Activated CD8-positive, alpha-beta memory T cell treated with anti-CD3 and anti-CD28 coated beads, Interleukin-2, amount 10 ng/mL, durations not matched to agents 7 days and 5 days (primary cell): ENCODE measurements at regions not wholly inside any gene's neighbourhood (a gene's known extent, or its start where the extent isn't known, plus 50 kb on each side); places are given as distances from the start of the nearest gene placed in this dataset.

Source experiments
- ATAC-seq: fragments of 150-1000 bp; cut with Tn5 transposase; one replicate; pipeline ENCODE4 v1.10.0; 2021; ENCODE audit warnings: moderate library complexity
- CTCF ChIA-PET: fragments of 350-600 bp; sonication (Branson Sonifier 250); formaldehyde crosslinking; loops from one replicate; lab custom pipeline; 2021; ENCODE audit warnings: antibody characterized with exemption; lab: Charles Lee
- DNase-seq: peaks from one replicate; pipeline ENCODE4 v3.0.0-alpha.2; 2020
- H3K27ac Mint-ChIP-seq: one replicate; pipeline ENCODE4 v1.8.0; 2021; ENCODE audit warnings: mild to moderate bottlenecking, mixed read lengths
- H3K27me3 Mint-ChIP-seq: one replicate; pipeline ENCODE4 v1.8.0; 2021; ENCODE audit warnings: mixed read lengths
- H3K36me3 Mint-ChIP-seq: one replicate; pipeline ENCODE4 v1.8.0; 2021; ENCODE audit warnings: mild to moderate bottlenecking, mixed read lengths
- H3K4me1 Mint-ChIP-seq: one replicate; pipeline ENCODE4 v1.8.0; 2021; ENCODE audit warnings: mixed read lengths
- H3K4me3 Mint-ChIP-seq: one replicate; pipeline ENCODE4 v1.8.0; 2021; ENCODE audit warnings: mild to moderate bottlenecking, moderate library complexity, mixed read lengths
- H3K9me3 Mint-ChIP-seq: one replicate; pipeline ENCODE4 v1.8.0; 2022; ENCODE audit warnings: low read depth, mixed read lengths

GRCh38 chr5:106167766-106168165 lies 1503.0 kb downstream of the EFNA5 start:
- no peaks in the 10 kb centered on the region for H3K27me3 Mint-ChIP-seq
- ATAC-seq (no peak), DNase-seq (no peak)
- H3K4me3 Mint-ChIP-seq, result no peak overlapping the region
- H3K36me3 Mint-ChIP-seq, result no peaks in the 10 kb centered on the region
- H3K27ac Mint-ChIP-seq, result no peak overlapping the region
- CTCF ChIA-PET, result no interaction called here
- H3K4me1 Mint-ChIP-seq, result no peaks in the 10 kb centered on the region
- H3K9me3 Mint-ChIP-seq, result peaks cover 9% of the 10 kb centered on the region

- Mint-ChIP-seq H3K9me3 (peaks cover 14% of the 10 kb centered on the region), H3K27ac (no peak overlapping the region), H3K27me3 (no peaks in the 10 kb centered on the region), H3K4me1 (no peaks in the 10 kb centered on the region), H3K4me3 (no peak overlapping the region), H3K36me3 (no peaks in the 10 kb centered on the region)
- no peak for ATAC-seq
- CTCF ChIA-PET, result no interaction called here
- no peak for DNase-seq
Measured at GRCh38 chr5:106163233-106163632, 1507.5 kb downstream of the EFNA5 start.

GRCh38 chr5:106159616-106160015 lies 1511.1 kb downstream of the EFNA5 start:
- Mint-ChIP-seq H3K4me3 (no peak overlapping the region), H3K36me3 (no peaks in the 10 kb centered on the region), H3K27ac (no peak overlapping the region), H3K4me1 (no peaks in the 10 kb centered on the region), H3K9me3 (peaks cover 9% of the 10 kb centered on the region), H3K27me3 (no peaks in the 10 kb centered on the region)
- ATAC-seq (no peak), DNase-seq (no peak)
- CTCF ChIA-PET, result no interaction called here

GRCh38 chr5:106154280-106154716 lies 1516.4 kb downstream of the EFNA5 start:
- CTCF ChIA-PET, result no interaction called here
- Mint-ChIP-seq H3K27me3 (no peaks in the 10 kb centered on the region), H3K4me3 (no peak overlapping the region), H3K36me3 (no peaks in the 10 kb centered on the region), H3K9me3 (peaks cover 4% of the 10 kb centered on the region), H3K4me1 (no peaks in the 10 kb centered on the region), H3K27ac (no peak overlapping the region)
- no peak for ATAC-seq
- DNase-seq, result no peak

GRCh38 chr5:106152569-106152968 lies 1518.2 kb downstream of the EFNA5 start:
- Mint-ChIP-seq H3K4me3 (no peak overlapping the region), H3K27me3 (no peaks in the 10 kb centered on the region), H3K27ac (no peak overlapping the region), H3K4me1 (no peaks in the 10 kb centered on the region), H3K9me3 (peaks cover 6% of the 10 kb centered on the region), H3K36me3 (no peaks in the 10 kb centered on the region)
- no peak for ATAC-seq
- DNase-seq, result no peak
- CTCF ChIA-PET, result no interaction called here

- Mint-ChIP-seq H3K4me1 (no peaks in the 10 kb centered on the region), H3K27me3 (no peaks in the 10 kb centered on the region), H3K27ac (no peak overlapping the region), H3K9me3 (peaks cover 2% of the 10 kb centered on the region), H3K36me3 (no peaks in the 10 kb centered on the region), H3K4me3 (no peak overlapping the region)
- CTCF ChIA-PET, result no interaction called here
- no peak for ATAC-seq
- DNase-seq, result no peak
Measured at GRCh38 chr5:106142116-106142515, 1528.6 kb downstream of the EFNA5 start.

GRCh38 chr5:106140101-106140500 lies 1530.6 kb downstream of the EFNA5 start:
- Mint-ChIP-seq H3K9me3 (peaks cover 2% of the 10 kb centered on the region), H3K27ac (no peak overlapping the region), H3K27me3 (no peaks in the 10 kb centered on the region), H3K4me1 (no peaks in the 10 kb centered on the region), H3K36me3 (no peaks in the 10 kb centered on the region), H3K4me3 (no peak overlapping the region)
- no peak for ATAC-seq
- CTCF ChIA-PET, result no interaction called here
- no peak for DNase-seq

GRCh38 chr5:106136061-106136460 lies 1534.7 kb downstream of the EFNA5 start:
- Mint-ChIP-seq H3K27me3 (no peaks in the 10 kb centered on the region), H3K4me3 (no peak overlapping the region), H3K36me3 (no peaks in the 10 kb centered on the region), H3K4me1 (no peaks in the 10 kb centered on the region), H3K27ac (no peak overlapping the region), H3K9me3 (peaks cover 6% of the 10 kb centered on the region)
- ATAC-seq, result no peak
- CTCF ChIA-PET, result no interaction called here
- no peak for DNase-seq

GRCh38 chr5:106135473-106135872 lies 1535.3 kb downstream of the EFNA5 start:
- Mint-ChIP-seq H3K27ac (no peak overlapping the region), H3K27me3 (no peaks in the 10 kb centered on the region), H3K4me1 (no peaks in the 10 kb centered on the region), H3K4me3 (no peak overlapping the region), H3K9me3 (peaks cover 6% of the 10 kb centered on the region), H3K36me3 (no peaks in the 10 kb centered on the region)
- DNase-seq (no peak), ATAC-seq (no peak)
- CTCF ChIA-PET, result no interaction called here

- Mint-ChIP-seq H3K27ac (no peak overlapping the region), H3K36me3 (no peaks in the 10 kb centered on the region), H3K9me3 (peaks cover 6% of the 10 kb centered on the region), H3K4me3 (no peak overlapping the region), H3K27me3 (no peaks in the 10 kb centered on the region), H3K4me1 (no peaks in the 10 kb centered on the region)
- CTCF ChIA-PET, result no interaction called here
- ATAC-seq (no peak), DNase-seq (no peak)
Measured at GRCh38 chr5:106134549-106134948, 1536.2 kb downstream of the EFNA5 start.

GRCh38 chr5:106127985-106128384 lies 1542.8 kb downstream of the EFNA5 start:
- H3K4me3 Mint-ChIP-seq, result no peak overlapping the region
- CTCF ChIA-PET, result no interaction called here
- no peak for ATAC-seq
- H3K27ac Mint-ChIP-seq, result no peak overlapping the region
- no peaks in the 10 kb centered on the region for H3K27me3 Mint-ChIP-seq
- no peaks in the 10 kb centered on the region for H3K4me1 Mint-ChIP-seq
- DNase-seq, result no peak
- H3K36me3 Mint-ChIP-seq, result no peaks in the 10 kb centered on the region
- no peaks in the 10 kb centered on the region for H3K9me3 Mint-ChIP-seq

- H3K4me1 Mint-ChIP-seq, result no peaks in the 10 kb centered on the region
- no peak overlapping the region for H3K4me3 Mint-ChIP-seq
- no peak overlapping the region for H3K27ac Mint-ChIP-seq
- ATAC-seq (no peak), DNase-seq (no peak)
- H3K9me3 Mint-ChIP-seq, result no peaks in the 10 kb centered on the region
- H3K36me3 Mint-ChIP-seq, result no peaks in the 10 kb centered on the region
- CTCF ChIA-PET, result no interaction called here
- H3K27me3 Mint-ChIP-seq, result no peaks in the 10 kb centered on the region
Measured at GRCh38 chr5:106127341-106127781, 1543.4 kb downstream of the EFNA5 start.

- H3K27ac Mint-ChIP-seq, result no peak overlapping the region
- CTCF ChIA-PET, result no interaction called here
- no peaks in the 10 kb centered on the region for H3K36me3 Mint-ChIP-seq
- no peak for ATAC-seq
- H3K4me3 Mint-ChIP-seq, result no peak overlapping the region
- H3K9me3 Mint-ChIP-seq, result peaks cover 4% of the 10 kb centered on the region
- H3K27me3 Mint-ChIP-seq, result no peaks in the 10 kb centered on the region
- H3K4me1 Mint-ChIP-seq, result no peaks in the 10 kb centered on the region
- no peak for DNase-seq
Measured at GRCh38 chr5:106121972-106122605, 1548.6 kb downstream of the EFNA5 start.

- peaks cover 9% of the 10 kb centered on the region for H3K9me3 Mint-ChIP-seq
- no peaks in the 10 kb centered on the region for H3K4me1 Mint-ChIP-seq
- ATAC-seq, result no peak
- H3K4me3 Mint-ChIP-seq, result no peak overlapping the region
- H3K27me3 Mint-ChIP-seq, result no peaks in the 10 kb centered on the region
- no peak overlapping the region for H3K27ac Mint-ChIP-seq
- no peaks in the 10 kb centered on the region for H3K36me3 Mint-ChIP-seq
- DNase-seq, result no peak
- CTCF ChIA-PET, result no interaction called here
Measured at GRCh38 chr5:106116682-106117081, 1554.1 kb downstream of the EFNA5 start.

GRCh38 chr5:106113922-106114321 lies 1556.8 kb downstream of the EFNA5 start:
- H3K9me3 Mint-ChIP-seq, result peaks cover 7% of the 10 kb centered on the region
- no peaks in the 10 kb centered on the region for H3K4me1 Mint-ChIP-seq
- ATAC-seq, result no peak
- H3K4me3 Mint-ChIP-seq, result no peak overlapping the region
- no peaks in the 10 kb centered on the region for H3K27me3 Mint-ChIP-seq
- no peak for DNase-seq
- CTCF ChIA-PET, result no interaction called here
- H3K27ac Mint-ChIP-seq, result no peak overlapping the region
- H3K36me3 Mint-ChIP-seq, result no peaks in the 10 kb centered on the region
